GM03348 (cell line): ENCODE measurements at regions not wholly inside any gene's neighbourhood (a gene's known extent, or its start where the extent isn't known, plus 50 kb on each side); places are given as distances from the start of the nearest gene placed in this dataset.

Experiments
- DNase-seq: peaks from one replicate; pipeline ENCODE4 v3.0.0; 2012; ENCODE audit warnings: low spot score

DNA sequence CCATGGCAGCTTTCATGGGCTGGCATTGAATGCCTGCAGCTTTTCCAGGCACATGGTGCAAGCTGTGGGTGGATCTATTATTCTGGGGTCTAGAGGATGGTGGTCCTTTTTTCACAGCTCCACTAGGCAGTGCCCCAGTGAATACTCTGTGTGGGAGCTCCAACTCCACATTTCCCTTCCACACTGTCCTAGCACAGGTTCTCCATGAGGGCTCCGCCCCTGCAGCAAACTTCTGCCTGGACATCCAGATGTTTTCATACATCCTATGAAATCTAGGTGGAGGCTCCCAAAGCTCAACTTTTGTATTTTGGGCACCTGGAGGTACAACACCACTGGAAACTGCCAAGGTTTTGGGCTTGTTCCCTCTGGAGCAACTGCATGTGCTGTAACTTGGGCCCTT, 450.6 kb downstream of the LMO7 start:
- no peak for DNase-seq

- no peak for DNase-seq
Measured at GRCh38 chr13:76067850-76068249, 431.7 kb downstream of the LMO7 start.

DNA sequence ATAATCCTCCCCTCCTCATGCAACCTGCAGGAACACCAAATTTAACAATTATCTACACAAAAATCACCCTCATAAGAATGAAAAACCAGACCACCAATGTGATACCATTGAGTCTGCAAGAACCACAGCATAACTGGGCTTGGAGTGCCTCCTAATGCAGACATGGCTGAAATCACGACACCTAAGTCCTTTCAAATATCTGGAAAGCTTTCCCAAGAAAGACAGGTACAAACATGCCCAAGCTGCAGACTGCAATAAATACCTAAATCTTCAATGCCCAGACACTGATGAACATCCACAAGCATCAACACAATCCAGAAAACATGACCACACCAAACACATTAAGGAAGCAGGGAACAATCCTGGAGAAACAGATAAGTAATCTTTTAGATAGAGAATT, 417.1 kb downstream of the LMO7 start:
- DNase-seq, result no peak

- DNase-seq, result no peak
Measured at GRCh38 chr13:76049376-76049746, 413.2 kb downstream of the LMO7 start.

DNA sequence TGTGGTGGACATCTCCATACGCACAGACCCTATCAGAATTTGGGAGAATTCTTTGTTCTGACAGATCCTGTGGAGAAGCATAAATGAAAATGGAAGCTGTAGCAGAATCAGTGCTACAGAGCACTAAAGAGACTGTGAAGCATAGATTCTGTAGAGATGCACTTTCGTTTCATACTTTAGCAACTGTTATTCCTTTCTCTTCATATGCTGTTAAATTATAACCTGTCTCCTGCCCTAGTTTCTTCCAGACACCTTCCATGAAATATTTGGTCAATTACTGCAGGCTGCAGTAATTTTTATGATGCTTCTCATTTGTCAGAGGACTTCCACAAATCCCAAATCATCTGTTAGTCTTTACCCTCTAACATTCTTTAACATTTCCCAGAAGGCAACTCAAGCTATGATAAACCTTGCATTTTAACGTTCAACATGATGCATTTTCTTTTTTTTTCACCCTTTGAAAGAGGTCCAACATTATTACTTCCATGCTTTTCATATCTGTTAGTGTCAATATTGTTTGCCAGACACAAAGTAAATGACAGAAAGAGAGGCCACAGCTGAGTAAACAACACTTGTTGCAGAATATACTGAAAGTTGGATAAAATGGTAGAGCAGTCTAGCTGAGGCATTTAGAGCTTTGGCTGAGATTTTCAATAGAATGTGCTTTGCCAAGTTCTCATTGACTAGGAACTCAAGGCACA, 412.7 kb downstream of the LMO7 start:
- no peak for DNase-seq

DNA sequence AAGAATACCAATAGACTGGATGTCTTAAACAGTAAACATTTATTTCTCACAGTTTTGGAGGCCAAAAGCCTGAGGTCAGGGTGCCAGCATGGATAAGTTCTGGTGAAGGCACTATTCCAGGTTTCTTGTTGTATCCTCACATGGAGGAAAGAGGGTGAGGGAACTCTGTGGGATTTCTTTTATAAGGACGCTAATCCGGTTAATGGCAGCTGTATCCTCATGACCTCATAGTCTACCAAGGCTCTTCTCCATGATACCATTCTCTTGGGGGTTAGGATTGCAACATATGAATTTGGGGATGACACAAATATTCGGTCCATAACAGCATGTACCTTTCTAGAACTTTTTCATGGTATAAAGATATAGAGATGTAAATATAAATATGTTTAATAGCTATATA, 412.0 kb downstream of the LMO7 start:
- no peak for DNase-seq

GRCh38 chr13:76043874-76044273, 407.7 kb downstream of the LMO7 start:
- no peak for DNase-seq

DNA sequence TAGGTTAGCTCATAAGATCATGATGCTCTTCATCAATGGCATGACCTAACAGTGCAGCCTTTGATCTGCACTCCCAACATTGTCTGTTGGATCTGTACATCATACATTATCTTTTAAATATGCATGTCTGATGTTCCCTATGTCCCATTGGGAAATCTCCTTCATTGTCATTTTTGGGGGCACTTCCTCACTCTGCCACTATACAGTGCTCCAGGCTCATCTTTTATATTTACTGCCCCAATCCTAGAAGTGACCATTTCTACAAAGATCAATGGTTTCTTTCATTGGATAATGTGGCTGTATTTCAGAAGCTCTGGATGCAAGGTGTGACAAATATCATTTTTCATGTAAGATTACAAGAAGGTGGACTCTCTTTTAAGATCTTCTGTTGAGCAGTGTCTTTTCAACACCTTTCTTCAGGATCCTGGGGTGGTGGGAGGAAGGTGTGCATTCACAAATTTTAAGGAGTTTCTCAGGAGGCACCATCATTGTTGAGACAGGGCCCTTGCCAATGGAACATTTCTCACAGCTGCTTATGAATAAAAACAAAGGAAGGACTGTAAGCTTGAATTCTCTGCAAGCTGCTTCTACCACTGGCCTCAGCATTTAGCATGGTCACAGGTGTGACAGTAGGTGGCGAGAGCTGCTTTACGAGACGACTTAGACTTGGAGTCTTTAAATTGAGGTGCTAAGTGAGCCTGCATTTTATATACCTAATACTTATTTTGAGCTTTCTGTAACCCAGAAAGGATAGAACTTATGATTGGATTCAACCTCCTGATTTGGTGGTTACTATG, 403.0 kb downstream of the LMO7 start:
- no peak for DNase-seq

- DNase-seq, result no peak
Measured at GRCh38 chr13:76036176-76036575, 400.0 kb downstream of the LMO7 start.

DNA sequence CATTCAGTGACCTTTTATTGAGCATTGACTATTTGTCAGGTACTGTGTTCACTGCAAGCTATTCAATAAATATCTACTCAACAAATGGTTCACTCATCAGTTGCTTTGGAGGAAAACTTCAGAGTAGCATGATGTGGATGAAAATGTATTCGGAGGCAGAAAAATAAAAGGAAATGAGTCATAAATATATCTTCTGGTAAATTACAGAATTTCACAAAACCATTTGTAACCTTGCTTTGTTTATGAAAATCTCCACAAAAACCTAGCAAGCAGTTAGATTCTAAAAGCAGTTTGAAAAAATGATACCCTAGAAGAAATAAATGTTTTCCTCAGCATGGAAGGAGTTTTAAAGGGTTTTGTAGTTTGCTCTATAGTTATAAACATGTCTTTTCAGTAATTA, 399.6 kb downstream of the LMO7 start:
- DNase-seq, result no peak

GRCh38 chr13:76029706-76030105, 393.6 kb downstream of the LMO7 start:
- DNase-seq, result no peak

GRCh38 chr13:76029088-76029487, 393.0 kb downstream of the LMO7 start:
- no peak for DNase-seq

DNA sequence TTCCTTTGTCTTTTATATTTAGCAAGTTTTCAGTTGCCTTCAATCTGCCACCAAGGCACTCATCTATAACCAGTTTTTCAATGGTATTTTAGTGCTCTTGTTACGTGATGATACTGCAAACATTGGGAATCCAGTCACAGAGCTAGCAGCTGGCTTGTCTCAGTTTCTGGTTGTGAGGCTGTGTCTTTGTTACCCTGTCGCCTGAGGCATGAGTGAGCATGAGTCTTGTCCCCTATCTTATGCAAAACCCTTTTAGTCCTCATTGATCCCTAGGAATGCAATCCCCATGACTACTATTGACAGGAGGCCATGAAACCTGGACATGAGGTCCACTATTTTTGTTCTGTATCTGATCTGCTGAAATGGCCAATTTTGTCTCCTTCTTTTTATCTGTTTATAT, 391.0 kb downstream of the LMO7 start:
- DNase-seq, result no peak

DNA sequence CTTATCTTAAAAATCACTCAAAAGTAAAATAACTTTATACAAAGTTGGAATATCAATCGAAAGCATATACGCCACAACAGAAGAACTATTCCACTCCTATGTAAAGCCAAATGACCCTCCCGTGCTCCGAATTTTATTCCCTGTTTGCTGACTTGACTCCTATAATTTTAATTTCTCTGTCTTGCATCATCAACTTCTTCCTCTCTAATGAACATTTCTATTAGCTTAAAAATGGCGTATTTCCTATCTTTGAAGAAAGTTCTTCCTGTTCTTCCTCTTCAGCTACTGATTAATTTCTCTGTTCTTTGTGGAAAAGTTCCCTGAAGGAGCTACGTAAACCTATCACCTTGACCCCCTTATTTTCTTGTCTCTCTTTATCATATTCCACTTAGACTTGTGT, 389.3 kb downstream of the LMO7 start:
- no peak for DNase-seq

GRCh38 chr13:76024151-76024550, 388.0 kb downstream of the LMO7 start:
- no peak for DNase-seq

DNA sequence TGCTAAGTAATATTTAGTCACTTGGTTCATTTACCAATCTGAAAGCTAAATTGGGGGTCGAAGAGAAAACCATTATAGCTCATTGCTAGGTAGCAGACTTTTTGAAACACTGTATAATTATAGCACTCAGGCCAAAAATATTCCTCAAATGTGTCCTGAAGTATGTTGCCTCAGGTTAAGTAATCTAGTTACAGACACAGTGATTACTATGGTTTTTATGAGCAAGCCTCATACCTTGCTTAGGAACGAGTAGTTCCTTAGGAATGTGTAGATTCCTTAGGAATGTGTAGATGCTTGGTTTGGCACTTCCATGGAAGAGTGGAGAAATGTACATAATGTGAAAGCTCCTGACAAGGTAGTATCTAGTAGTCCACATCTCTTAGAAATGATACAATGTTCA, 387.5 kb downstream of the LMO7 start:
- DNase-seq, result no peak

DNA sequence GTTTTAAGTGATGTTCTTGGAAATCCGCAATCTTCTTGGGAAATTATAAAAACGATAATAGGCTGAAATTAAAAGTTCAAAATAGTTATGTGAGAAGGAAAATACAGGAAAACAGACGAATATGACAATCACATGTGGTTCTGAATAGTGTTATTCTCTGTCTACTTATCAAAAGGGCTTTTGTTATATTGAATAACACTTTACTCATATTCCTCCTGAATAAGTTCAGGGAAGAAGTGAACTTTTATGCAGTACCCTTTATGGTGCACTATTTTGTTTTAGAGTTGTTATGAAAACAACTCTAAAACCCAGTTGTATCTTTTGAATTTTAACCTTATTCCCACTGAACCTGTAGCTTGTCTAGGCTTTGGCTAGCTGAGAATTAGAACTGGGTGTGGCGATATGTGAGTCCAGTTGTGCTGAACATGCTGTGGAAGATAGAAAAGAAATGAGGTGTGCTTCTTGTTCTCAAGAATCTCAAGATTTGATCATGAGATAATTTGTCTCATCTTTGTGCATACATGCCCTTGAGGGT, 384.4 kb downstream of the LMO7 start:
- no peak for DNase-seq

DNA sequence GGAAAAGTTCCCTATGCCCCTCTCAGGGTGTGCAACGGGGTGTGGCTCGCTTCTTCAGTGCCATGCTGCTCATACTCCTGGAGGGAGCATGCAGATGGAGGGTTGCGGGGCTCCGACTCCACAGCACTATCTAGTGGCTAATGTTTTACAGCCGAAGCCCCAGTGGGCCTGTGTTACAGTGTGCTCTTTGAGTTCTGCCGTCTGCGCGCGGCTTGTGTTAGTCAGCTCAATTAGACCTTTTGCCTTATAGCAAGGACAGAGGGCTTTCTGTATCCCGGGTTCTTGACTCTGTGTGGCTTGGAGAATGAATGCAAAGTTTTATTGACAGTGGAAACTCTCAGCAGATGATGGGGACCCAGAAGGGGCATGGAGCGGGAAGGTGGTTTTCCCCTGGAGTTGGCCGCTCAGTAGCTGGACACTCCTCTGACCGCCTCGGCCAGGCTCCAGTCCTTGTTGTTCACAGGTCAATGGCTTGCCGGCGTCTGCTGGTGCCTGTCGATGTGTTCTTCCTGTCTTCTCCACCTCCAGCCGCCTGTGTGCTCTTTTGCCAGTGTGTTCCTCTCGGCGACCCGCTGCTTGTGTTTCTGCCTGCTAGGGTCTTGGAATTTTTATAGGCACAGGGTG, 383.4 kb downstream of the LMO7 start:
- no peak for DNase-seq

DNA sequence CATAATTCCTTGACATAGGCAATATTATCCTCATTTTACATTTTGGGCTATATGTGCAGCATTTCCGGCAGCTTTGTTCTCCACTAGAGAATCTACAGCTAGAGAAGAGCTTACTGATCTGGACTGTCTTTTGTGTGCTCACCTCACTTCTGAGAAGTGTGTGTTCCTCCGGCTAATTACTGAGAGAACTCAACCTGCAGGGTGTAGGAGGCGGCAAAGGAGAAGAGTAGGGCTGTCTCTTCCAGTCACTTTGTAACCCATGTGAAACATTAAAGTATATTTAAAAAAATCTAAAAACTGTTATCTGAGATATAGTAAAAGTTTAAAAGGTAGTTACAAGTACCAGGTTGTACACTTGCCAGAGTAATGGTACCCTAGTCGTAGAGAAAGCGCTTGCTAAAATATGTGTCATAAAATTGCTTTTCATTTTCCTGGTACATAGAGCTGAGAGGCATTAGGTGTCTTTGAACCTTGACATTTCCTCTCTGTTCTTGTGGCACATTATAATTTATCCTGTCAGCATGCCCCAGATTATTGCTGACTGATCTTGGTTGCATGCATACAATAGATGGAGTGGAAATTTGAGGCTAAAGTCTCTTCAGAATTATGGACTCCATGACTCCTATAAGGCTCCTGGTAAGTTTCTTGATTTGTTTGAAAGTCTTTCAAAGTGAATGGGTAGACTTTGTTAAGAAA, 381.9 kb downstream of the LMO7 start:
- DNase-seq, result no peak

- peak; percentile 16 for DNase-seq
Measured at GRCh38 chr13:76016799-76017400, 380.8 kb downstream of the LMO7 start.

DNA sequence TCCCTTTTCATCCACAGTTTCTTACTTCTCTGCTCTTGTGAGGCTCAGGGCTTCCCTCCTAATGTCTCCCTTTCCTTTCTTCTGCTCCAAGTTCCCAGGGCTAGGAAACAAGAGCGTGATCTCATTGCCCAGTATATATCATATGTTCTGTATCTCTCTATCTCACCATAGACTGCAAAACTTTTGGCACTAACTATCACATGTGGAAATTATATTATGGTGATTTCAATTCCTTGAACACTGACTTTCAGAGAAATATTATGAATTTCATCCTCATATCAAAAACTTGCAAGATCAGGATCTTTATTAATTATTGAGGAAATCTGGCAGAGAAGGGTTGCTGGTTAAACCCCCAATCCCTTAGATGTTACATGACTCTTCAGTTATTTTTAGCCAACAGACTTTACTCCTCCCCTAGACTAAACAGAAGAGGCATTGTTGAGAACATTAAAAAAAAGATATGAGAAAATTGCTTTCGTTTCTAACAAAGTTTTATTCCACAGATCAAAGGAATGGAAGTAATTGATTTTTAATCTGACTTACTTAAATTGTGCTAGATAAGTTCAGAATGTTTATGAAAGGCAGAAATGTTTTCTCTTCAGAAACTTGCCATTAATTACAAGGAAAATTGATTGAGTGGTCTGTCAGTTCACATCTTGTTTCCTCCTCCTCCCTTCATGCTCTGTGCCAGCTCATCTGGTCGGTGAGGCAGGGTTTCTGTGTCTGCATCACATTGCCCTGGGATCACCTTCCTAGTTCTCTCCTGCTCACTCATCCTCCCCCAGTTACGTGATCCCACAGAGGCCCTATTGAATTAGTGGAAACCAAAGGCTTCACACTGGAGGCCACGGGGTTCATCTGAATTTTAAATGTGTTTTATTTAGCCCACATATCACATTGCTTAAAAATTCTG, 378.5 kb downstream of the LMO7 start:
- peak; percentile 1 for DNase-seq
